ENCODE measurements at regions not wholly inside any gene's neighbourhood (a gene's known extent, or its start where the extent isn't known, plus 50 kb on each side); places are given as distances from the start of the nearest gene placed in this dataset.

GRCh38 chr1:30029677-30030076 lies 693.7 kb downstream of the MATN1 start:
- no TSS peak for BruUV-seq (replicated peaks)
- TF ChIP-seq EGR1 (IDR thresholded peaks at IDR 0.05; ENCODE audit: borderline replicate concordance in 1 of 2, low read depth in 2 of 2, low read length in 2 of 2) (no peak), GABPA (IDR thresholded peaks at IDR 0.05; ENCODE audit: low read depth) (no peak), NFXL1 (IDR thresholded peaks at IDR 0.05; ENCODE audit: borderline replicate concordance) (no peak), SREBF1 (IDR thresholded peaks at IDR 0.05; ENCODE audit: low read length) (no peak), NFIC (IDR thresholded peaks at IDR 0.05; ENCODE audit: low read depth, low read length) (no peak), RFX5 (IDR thresholded peaks at IDR 0.05; ENCODE audit: low read depth, low read length) (no peak), PAX5 (IDR thresholded peaks at IDR 0.05; ENCODE audit: borderline replicate concordance, low read depth, low read length) (no peak), SMAD5 (IDR thresholded peaks at IDR 0.05; ENCODE audit: low read depth) (no peak)
- TF ChIP-seq, protein P1, sequence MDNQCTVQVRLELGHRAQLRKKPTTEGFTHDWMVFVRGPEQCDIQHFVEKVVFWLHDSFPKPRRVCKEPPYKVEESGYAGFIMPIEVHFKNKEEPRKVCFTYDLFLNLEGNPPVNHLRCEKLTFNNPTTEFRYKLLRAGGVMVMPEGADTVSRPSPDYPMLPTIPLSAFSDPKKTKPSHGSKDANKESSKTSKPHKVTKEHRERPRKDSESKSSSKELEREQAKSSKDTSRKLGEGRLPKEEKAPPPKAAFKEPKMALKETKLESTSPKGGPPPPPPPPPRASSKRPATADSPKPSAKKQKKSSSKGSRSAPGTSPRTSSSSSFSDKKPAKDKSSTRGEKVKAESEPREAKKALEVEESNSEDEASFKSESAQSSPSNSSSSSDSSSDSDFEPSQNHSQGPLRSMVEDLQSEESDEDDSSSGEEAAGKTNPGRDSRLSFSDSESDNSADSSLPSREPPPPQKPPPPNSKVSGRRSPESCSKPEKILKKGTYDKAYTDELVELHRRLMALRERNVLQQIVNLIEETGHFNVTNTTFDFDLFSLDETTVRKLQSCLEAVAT (IDR thresholded peaks at IDR 0.05), result no peak
- intact Hi-C loops (cut with micrococcal nuclease; ENCODE audit: unreplicated experiment), result no loop called here
- no peak overlapping the region for H3K9ac ChIP-seq (ENCODE audit: control insufficient read depth, insufficient read depth, low read length)
- ATAC-seq, result no peak
- ChIA-PET RAD21 (ENCODE audit: unreplicated experiment) (no interaction called here), POLR2A (no interaction called here), CTCF (interaction anchor here (0.5 kb wide), 1 partner anchor 14 kb away, joined by 3 read pairs; no protein-coding TSS in a partner anchor), SMC1A (ENCODE audit: uncharacterized antibody, unreplicated experiment) (no interaction called here)
- no peak for DNase-seq (ENCODE audit: low read depth, low spot score)
- no peaks in the 10 kb centered on the region for H3K9me3 ChIP-seq (replicated peaks; ENCODE audit: control insufficient read depth, insufficient read depth, low read length)
- no peaks in the 10 kb centered on the region for H3K36me3 ChIP-seq (ENCODE audit: control insufficient read depth in 2 of 2, insufficient read depth in 2 of 2, low read length in 1 of 2)
- in situ Hi-C loops (cut with MboI), result no loop called here
- no peaks in the 10 kb centered on the region for H4K20me1 ChIP-seq (ENCODE audit: control insufficient read depth, insufficient read depth)
- 0% methylated on average over 1 of the region's 1 CpG for WGBS (ENCODE audit: insufficient coverage, insufficient replicate concordance, low lambda C conversion rate, missing lambda C conversion rate)
- no peak overlapping the region for H3K27ac ChIP-seq (ENCODE audit: control insufficient read depth, insufficient read depth)
- H2AFZ ChIP-seq (ENCODE audit: control insufficient read depth, low read depth, low read length), result no peak overlapping the region
- no peaks in the 10 kb centered on the region for H3K79me2 ChIP-seq (ENCODE audit: control insufficient read depth, insufficient read depth, low read length)
- no peak overlapping the region for H3K4me2 ChIP-seq (ENCODE audit: control insufficient read depth, insufficient read depth)
- no peaks in the 10 kb centered on the region for H3K4me1 ChIP-seq (ENCODE audit: control insufficient read depth, insufficient read depth, low read length)
- no peak overlapping the region for H3K4me3 ChIP-seq
- no peak for FAIRE-seq
- H3K27me3 ChIP-seq (replicated peaks in 1 of 2; ENCODE audit: control insufficient read depth in 2 of 2, insufficient read depth in 2 of 2, low read length in 1 of 2), result no peaks in the 10 kb centered on the region; a peak in 1 of 4 replicates
